ENCODE measurements at regions not wholly inside any gene's neighbourhood (a gene's known extent, or its start where the extent isn't known, plus 50 kb on each side); places are given as distances from the start of the nearest gene placed in this dataset.

DNA sequence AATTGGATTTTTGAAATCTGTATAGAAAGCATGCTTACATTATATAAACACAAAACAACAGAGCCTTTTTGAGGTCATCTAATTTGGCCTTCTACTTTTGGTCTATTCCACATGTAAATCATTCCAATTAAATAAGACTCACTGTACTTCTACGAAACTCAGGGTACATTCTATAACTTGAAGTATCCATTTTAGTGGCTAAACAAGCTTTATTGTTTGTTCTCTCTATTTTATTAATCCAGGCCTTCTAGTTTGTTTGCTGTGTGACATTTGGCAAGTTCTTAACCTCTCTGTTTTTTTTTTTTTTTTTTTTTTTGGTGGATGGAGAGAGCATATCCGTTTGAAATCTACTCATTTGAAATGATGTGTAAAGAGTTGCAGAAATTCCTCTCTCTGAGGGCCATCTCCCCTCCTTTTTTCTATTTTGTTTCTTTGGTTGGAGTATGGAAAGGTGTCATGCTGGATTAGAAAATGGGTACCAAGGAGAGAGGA lies 58.1 kb upstream of the C12orf71 start:
- no peak overlapping the region for H3K9ac ChIP-seq (ENCODE audit: control insufficient read depth, insufficient read depth, low read length)
- no peak overlapping the region for H2AFZ ChIP-seq (ENCODE audit: control insufficient read depth, low read depth, low read length)
- H3K27me3 ChIP-seq (replicated peaks in 1 of 2; ENCODE audit: control insufficient read depth in 2 of 2, insufficient read depth in 2 of 2, low read length in 1 of 2): no peaks in the 10 kb centered on the region
- no TSS peak for BruUV-seq (replicated peaks)
- FAIRE-seq (no peak), DNase-seq (ENCODE audit: low read depth, low spot score) (no peak), ATAC-seq (no peak)
- ChIA-PET CTCF (interaction anchor here (0.9 to 5.2 kb wide), 4 partner anchors 17 to 125 kb away, joined by 3 to 39 read pairs (median 3); no protein-coding TSS in a partner anchor), POLR2A (interaction anchor here (0.6 kb wide), 1 partner anchor 148 kb away, joined by 4 read pairs; no protein-coding TSS in a partner anchor), SMC1A (ENCODE audit: uncharacterized antibody, unreplicated experiment) (interaction anchor here (1.2 to 2.0 kb wide), 4 partner anchors 98 to 168 kb away, joined by 3 to 13 read pairs (median 4); no protein-coding TSS in a partner anchor), RAD21 (ENCODE audit: unreplicated experiment) (interaction anchor here (0.7 to 5.7 kb wide), 4 partner anchors 43 to 165 kb away, joined by 4 to 52 read pairs (median 16); no protein-coding TSS in a partner anchor)
- in situ Hi-C loops (cut with MboI) (no loop called here), intact Hi-C loops (cut with micrococcal nuclease; ENCODE audit: unreplicated experiment) (loop anchor here (5.0 to 10.0 kb wide), 2 partner anchors 82 to 206 kb away; partner anchors contain the start of genes FGFR1OP2 and INTS13)
- no peaks in the 10 kb centered on the region for H3K79me2 ChIP-seq (ENCODE audit: control insufficient read depth, insufficient read depth, low read length)
- H3K4me2 ChIP-seq (ENCODE audit: control insufficient read depth, insufficient read depth): no peak overlapping the region
- peaks cover 7% of the 10 kb centered on the region; the same call in 1 of the 2 replicates for H3K4me1 ChIP-seq (ENCODE audit: control insufficient read depth, insufficient read depth, low read length)
- 91% methylated on average over 2 of the region's 2 CpGs for WGBS (ENCODE audit: insufficient coverage, insufficient replicate concordance, low lambda C conversion rate, missing lambda C conversion rate)
- no peak overlapping the region for H3K27ac ChIP-seq (ENCODE audit: control insufficient read depth, insufficient read depth)
- H3K4me3 ChIP-seq: no peak overlapping the region
- no peaks in the 10 kb centered on the region for H4K20me1 ChIP-seq (ENCODE audit: control insufficient read depth, insufficient read depth)
- no peak for TF ChIP-seq GABPA (IDR thresholded peaks at IDR 0.05; ENCODE audit: low read depth)
- no peak for TF ChIP-seq SP1 (IDR thresholded peaks at IDR 0.05; ENCODE audit: low read depth, low read length)
- TF ChIP-seq, protein P1, sequence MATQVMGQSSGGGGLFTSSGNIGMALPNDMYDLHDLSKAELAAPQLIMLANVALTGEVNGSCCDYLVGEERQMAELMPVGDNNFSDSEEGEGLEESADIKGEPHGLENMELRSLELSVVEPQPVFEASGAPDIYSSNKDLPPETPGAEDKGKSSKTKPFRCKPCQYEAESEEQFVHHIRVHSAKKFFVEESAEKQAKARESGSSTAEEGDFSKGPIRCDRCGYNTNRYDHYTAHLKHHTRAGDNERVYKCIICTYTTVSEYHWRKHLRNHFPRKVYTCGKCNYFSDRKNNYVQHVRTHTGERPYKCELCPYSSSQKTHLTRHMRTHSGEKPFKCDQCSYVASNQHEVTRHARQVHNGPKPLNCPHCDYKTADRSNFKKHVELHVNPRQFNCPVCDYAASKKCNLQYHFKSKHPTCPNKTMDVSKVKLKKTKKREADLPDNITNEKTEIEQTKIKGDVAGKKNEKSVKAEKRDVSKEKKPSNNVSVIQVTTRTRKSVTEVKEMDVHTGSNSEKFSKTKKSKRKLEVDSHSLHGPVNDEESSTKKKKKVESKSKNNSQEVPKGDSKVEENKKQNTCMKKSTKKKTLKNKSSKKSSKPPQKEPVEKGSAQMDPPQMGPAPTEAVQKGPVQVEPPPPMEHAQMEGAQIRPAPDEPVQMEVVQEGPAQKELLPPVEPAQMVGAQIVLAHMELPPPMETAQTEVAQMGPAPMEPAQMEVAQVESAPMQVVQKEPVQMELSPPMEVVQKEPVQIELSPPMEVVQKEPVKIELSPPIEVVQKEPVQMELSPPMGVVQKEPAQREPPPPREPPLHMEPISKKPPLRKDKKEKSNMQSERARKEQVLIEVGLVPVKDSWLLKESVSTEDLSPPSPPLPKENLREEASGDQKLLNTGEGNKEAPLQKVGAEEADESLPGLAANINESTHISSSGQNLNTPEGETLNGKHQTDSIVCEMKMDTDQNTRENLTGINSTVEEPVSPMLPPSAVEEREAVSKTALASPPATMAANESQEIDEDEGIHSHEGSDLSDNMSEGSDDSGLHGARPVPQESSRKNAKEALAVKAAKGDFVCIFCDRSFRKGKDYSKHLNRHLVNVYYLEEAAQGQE (IDR thresholded peaks at IDR 0.05; ENCODE audit: low read depth, low read length): no peak
- TF ChIP-seq ASH2L (IDR thresholded peaks at IDR 0.05; ENCODE audit: borderline replicate concordance, low read depth): no peak
- TF ChIP-seq NFXL1 (IDR thresholded peaks at IDR 0.05; ENCODE audit: borderline replicate concordance): no peak
- TF ChIP-seq ZNF24 (IDR thresholded peaks at IDR 0.05): no peak
- TF ChIP-seq, protein P2, sequence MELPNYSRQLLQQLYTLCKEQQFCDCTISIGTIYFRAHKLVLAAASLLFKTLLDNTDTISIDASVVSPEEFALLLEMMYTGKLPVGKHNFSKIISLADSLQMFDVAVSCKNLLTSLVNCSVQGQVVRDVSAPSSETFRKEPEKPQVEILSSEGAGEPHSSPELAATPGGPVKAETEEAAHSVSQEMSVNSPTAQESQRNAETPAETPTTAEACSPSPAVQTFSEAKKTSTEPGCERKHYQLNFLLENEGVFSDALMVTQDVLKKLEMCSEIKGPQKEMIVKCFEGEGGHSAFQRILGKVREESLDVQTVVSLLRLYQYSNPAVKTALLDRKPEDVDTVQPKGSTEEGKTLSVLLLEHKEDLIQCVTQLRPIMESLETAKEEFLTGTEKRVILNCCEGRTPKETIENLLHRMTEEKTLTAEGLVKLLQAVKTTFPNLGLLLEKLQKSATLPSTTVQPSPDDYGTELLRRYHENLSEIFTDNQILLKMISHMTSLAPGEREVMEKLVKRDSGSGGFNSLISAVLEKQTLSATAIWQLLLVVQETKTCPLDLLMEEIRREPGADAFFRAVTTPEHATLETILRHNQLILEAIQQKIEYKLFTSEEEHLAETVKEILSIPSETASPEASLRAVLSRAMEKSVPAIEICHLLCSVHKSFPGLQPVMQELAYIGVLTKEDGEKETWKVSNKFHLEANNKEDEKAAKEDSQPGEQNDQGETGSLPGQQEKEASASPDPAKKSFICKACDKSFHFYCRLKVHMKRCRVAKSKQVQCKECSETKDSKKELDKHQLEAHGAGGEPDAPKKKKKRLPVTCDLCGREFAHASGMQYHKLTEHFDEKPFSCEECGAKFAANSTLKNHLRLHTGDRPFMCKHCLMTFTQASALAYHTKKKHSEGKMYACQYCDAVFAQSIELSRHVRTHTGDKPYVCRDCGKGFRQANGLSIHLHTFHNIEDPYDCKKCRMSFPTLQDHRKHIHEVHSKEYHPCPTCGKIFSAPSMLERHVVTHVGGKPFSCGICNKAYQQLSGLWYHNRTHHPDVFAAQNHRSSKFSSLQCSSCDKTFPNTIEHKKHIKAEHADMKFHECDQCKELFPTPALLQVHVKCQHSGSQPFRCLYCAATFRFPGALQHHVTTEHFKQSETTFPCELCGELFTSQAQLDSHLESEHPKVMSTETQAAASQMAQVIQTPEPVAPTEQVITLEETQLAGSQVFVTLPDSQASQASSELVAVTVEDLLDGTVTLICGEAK (IDR thresholded peaks at IDR 0.05; ENCODE audit: borderline replicate concordance): no peak
- no peak for TF ChIP-seq PAX5 (IDR thresholded peaks at IDR 0.05; ENCODE audit: borderline replicate concordance, low read depth, low read length)
- H3K36me3 ChIP-seq (ENCODE audit: control insufficient read depth in 2 of 2, insufficient read depth in 2 of 2, low read length in 1 of 2): no peaks in the 10 kb centered on the region
- no peaks in the 10 kb centered on the region for H3K9me3 ChIP-seq (replicated peaks; ENCODE audit: control insufficient read depth, insufficient read depth, low read length)

Measured in GM12878 (cell line).